Liver (tissue), 8 donors: ENCODE measurements at regions not wholly inside any gene's neighbourhood (a gene's known extent, or its start where the extent isn't known, plus 50 kb on each side); places are given as distances from the start of the nearest gene placed in this dataset.

ENCODE experiments used
- DNase-seq: peaks from one replicate; pipeline ENCODE4 v3.0.0-alpha.2; 2017; ENCODE audit warnings: low spot score
- H3K27ac ChIP-seq, 2 donors: one replicate each; pipeline ENCODE4 v1.7.0; 2013; ENCODE audit warnings: inconsistent platforms in 2 of 2, low read length in 2 of 2, control low read depth in 1 of 2, low read depth in 1 of 2, mild to moderate bottlenecking in 1 of 2
- H3K27me3 ChIP-seq, 4 donors: one replicate each; pipeline versions ENCODE4 v1.6.1 to v1.7.0; 2013; ENCODE audit warnings: low read length in 3 of 4, inconsistent platforms in 1 of 4, mild to moderate bottlenecking in 1 of 4, moderate library complexity in 1 of 4; ENCODE audit not compliant: control insufficient read depth in 4 of 4, insufficient read depth in 4 of 4
- H3K36me3 ChIP-seq, 4 donors: one replicate each; pipeline versions ENCODE4 v1.6.1 to v1.7.0; 2013; ENCODE audit warnings: low read length in 3 of 4, mild to moderate bottlenecking in 3 of 4, low read depth in 1 of 4, moderate library complexity in 1 of 4; ENCODE audit not compliant: control insufficient read depth in 4 of 4, insufficient read depth in 3 of 4
- H3K4me1 ChIP-seq, 4 donors: one replicate each; pipeline versions ENCODE4 v1.6.1 to v1.7.0; 2013; ENCODE audit warnings: low read length in 3 of 4, mild to moderate bottlenecking in 3 of 4, moderate library complexity in 1 of 4; ENCODE audit not compliant: control insufficient read depth in 4 of 4, insufficient read depth in 4 of 4
- H3K4me3 ChIP-seq, 3 donors: one replicate each; pipeline versions ENCODE4 v1.6.1 to v1.7.0; 2013; ENCODE audit warnings: low read length in 3 of 3, control low read depth in 1 of 3, low read depth in 1 of 3, mild to moderate bottlenecking in 1 of 3
- H3K9ac ChIP-seq, 2 donors: one replicate each; pipeline ENCODE4 v1.7.0; 2013; ENCODE audit warnings: low read length in 2 of 2, mild to moderate bottlenecking in 2 of 2, moderate library complexity in 2 of 2, control low read depth in 1 of 2, low read depth in 1 of 2
- H3K9me3 ChIP-seq, 4 donors: one replicate each; pipeline versions ENCODE4 v1.6.1 to v1.7.0; 2013; ENCODE audit warnings: low read length in 3 of 4; ENCODE audit not compliant: control insufficient read depth in 4 of 4
- ATF3 ChIP-seq: IDR thresholded peaks from 2 replicates; pipeline ENCODE4 v1.6.1; 2016; ENCODE audit warnings: antibody characterized with exemption
- CTCF ChIP-seq: fragments of 150-350 bp; IDR thresholded peaks from 2 replicates; pipeline ENCODE4 v1.5.1; 2017; ENCODE audit warnings: improper control_type of control experiment, low read depth, low read length; ENCODE audit not compliant: missing input control
- EGR1 ChIP-seq, 2 donors: IDR thresholded peaks; 2 replicates each; pipeline ENCODE4 v1.6.1; 2016 to 2018; ENCODE audit warnings: antibody characterized with exemption in 2 of 2, low read depth in 2 of 2
- FOXA1 ChIP-seq: IDR thresholded peaks from 2 replicates; pipeline ENCODE4 v1.6.1; 2016; ENCODE audit warnings: antibody characterized with exemption
- FOXA2 ChIP-seq: IDR thresholded peaks from 2 replicates; pipeline ENCODE4 v1.6.1; 2016; ENCODE audit warnings: antibody characterized with exemption
- GABPA ChIP-seq, 2 donors: IDR thresholded peaks in 1 of 2; conservative IDR thresholded peaks in 1 of 2; 2 replicates each; pipeline ENCODE4 v1.6.1; 2016; ENCODE audit warnings: antibody characterized with exemption in 2 of 2, mild to moderate bottlenecking in 1 of 2, moderate library complexity in 1 of 2
- HNF4A ChIP-seq, 2 donors: conservative IDR thresholded peaks; 2 replicates each; pipeline ENCODE4 v1.6.1; 2016; ENCODE audit warnings: antibody characterized with exemption in 2 of 2, mild to moderate bottlenecking in 2 of 2
- HNF4G ChIP-seq: IDR thresholded peaks from 2 replicates; pipeline ENCODE4 v1.6.1; 2016; ENCODE audit warnings: antibody characterized with exemption
- JUND ChIP-seq, 2 donors: IDR thresholded peaks; 2 replicates each; pipeline ENCODE4 v1.6.1; 2016; ENCODE audit warnings: antibody characterized with exemption in 2 of 2
- MAX ChIP-seq: IDR thresholded peaks from 2 replicates; pipeline ENCODE4 v1.6.1; 2016; ENCODE audit warnings: antibody characterized with exemption
- NR2F2 ChIP-seq: IDR thresholded peaks from 2 replicates; pipeline ENCODE4 v1.6.1; 2016; ENCODE audit warnings: antibody characterized with exemption
- RAD21 ChIP-seq, 2 donors: IDR thresholded peaks; 2 replicates each; pipeline ENCODE4 v1.6.1; 2016; ENCODE audit warnings: antibody characterized with exemption in 2 of 2, mild to moderate bottlenecking in 2 of 2
- REST ChIP-seq: IDR thresholded peaks from 2 replicates; pipeline ENCODE4 v1.6.1; 2016; ENCODE audit warnings: antibody characterized with exemption, mild to moderate bottlenecking
- RXRA ChIP-seq, 2 donors: IDR thresholded peaks; 2 replicates each; pipeline ENCODE4 v1.6.1; 2017 to 2018; ENCODE audit warnings: antibody characterized with exemption in 2 of 2, mild to moderate bottlenecking in 1 of 2
- SP1 ChIP-seq: IDR thresholded peaks from 2 replicates; pipeline ENCODE4 v1.6.1; 2018; ENCODE audit warnings: antibody characterized with exemption, mild to moderate bottlenecking
- TAF1 ChIP-seq: conservative IDR thresholded peaks from 2 replicates; pipeline ENCODE4 v1.6.1; 2016; ENCODE audit warnings: antibody characterized with exemption, mild to moderate bottlenecking
- YY1 ChIP-seq: IDR thresholded peaks from 2 replicates; pipeline ENCODE4 v1.6.1; 2016; ENCODE audit warnings: antibody characterized with exemption, mild to moderate bottlenecking
- WGBS: extraction: QIAGEN DNeasy Blood & Tissue Kit; methylation state at CpG from one replicate; pipeline ENCODE4 v1.1.7; 2013; 5-methylcytosine and 5-hydroxymethylcytosine counted together
- TF ChIP-seq, protein P1 (sequence below): IDR thresholded peaks from 2 replicates; pipeline ENCODE4 v1.6.1; 2016; ENCODE audit warnings: antibody characterized with exemption
- donor health status: healthy.
- donor health status: healthy.
- donor health status: healthy.
- donor health status: healthy.
- donor health status: healthy.

DNA sequence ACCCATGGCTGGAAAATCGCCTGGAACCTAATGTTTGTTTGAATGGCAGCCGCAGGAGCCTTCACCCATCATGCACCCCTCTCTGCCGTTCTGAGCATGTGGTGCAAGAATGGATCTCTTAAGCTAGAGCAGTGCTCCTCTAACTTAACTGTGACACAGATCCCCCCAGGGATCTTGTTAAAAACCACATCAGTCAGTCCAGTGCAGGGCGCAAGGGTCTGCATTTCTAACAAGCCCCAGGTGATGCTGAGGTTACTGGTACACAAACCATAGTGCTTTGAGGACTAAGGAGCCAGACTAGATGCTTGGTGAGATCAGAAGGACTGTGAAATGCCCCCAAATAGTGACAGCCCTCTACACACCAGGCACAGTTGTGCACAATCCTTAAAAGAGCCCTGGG lies 87.1 kb upstream of the KCTD1 start:
- H3K9me3 ChIP-seq = no peaks in the 10 kb centered on the region
- no peak overlapping the region for H3K9ac ChIP-seq
- H3K36me3 ChIP-seq = no peaks in the 10 kb centered on the region
- H3K27me3 ChIP-seq = no peaks in the 10 kb centered on the region
- WGBS = 87% methylated on average over 4 of the region's 4 CpGs
- peaks cover 0 to 3% (median 1%) of the 10 kb centered on the region in 4 donors for H3K4me1 ChIP-seq
- no peak overlapping the region for H3K27ac ChIP-seq
- TF ChIP-seq CTCF (no peak), HNF4A (conservative IDR thresholded peaks at IDR 0.05) (no peak), SP1 (no peak), NR2F2 (no peak), RAD21 (IDR thresholded peaks at IDR 0.05) (no peak), REST (no peak), ATF3 (no peak), HNF4G (no peak), FOXA1 (no peak), FOXA2 (no peak), RXRA (IDR thresholded peaks at IDR 0.05) (no peak), GABPA (IDR thresholded peaks at IDR 0.05 in 1 of 2, conservative IDR thresholded peaks at IDR 0.05 in 1 of 2) (no peak), YY1 (no peak), MAX (no peak), EGR1 (IDR thresholded peaks at IDR 0.05; ENCODE audit: low read depth in 2 of 2) (no peak)
- TF ChIP-seq, protein P1, sequence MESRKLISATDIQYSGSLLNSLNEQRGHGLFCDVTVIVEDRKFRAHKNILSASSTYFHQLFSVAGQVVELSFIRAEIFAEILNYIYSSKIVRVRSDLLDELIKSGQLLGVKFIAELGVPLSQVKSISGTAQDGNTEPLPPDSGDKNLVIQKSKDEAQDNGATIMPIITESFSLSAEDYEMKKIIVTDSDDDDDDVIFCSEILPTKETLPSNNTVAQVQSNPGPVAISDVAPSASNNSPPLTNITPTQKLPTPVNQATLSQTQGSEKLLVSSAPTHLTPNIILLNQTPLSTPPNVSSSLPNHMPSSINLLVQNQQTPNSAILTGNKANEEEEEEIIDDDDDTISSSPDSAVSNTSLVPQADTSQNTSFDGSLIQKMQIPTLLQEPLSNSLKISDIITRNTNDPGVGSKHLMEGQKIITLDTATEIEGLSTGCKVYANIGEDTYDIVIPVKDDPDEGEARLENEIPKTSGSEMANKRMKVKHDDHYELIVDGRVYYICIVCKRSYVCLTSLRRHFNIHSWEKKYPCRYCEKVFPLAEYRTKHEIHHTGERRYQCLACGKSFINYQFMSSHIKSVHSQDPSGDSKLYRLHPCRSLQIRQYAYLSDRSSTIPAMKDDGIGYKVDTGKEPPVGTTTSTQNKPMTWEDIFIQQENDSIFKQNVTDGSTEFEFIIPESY = no peak
- DNase-seq = no peak
- H3K4me3 ChIP-seq = no peak overlapping the region

GRCh38 chr18:26634631-26635030 lies 86.3 kb upstream of the KCTD1 start:
- no peak for TF ChIP-seq HNF4G
- TF ChIP-seq YY1 = no peak
- TF ChIP-seq, protein P1 = no peak
- TF ChIP-seq GABPA (IDR thresholded peaks at IDR 0.05 in 1 of 2, conservative IDR thresholded peaks at IDR 0.05 in 1 of 2) = no peak
- no peak for TF ChIP-seq FOXA1
- no peak for TF ChIP-seq TAF1
- no peak for TF ChIP-seq CTCF
- TF ChIP-seq ATF3 = no peak
- no peak for TF ChIP-seq EGR1 (IDR thresholded peaks at IDR 0.05; ENCODE audit: low read depth in 2 of 2)
- TF ChIP-seq RAD21 (IDR thresholded peaks at IDR 0.05) = no peak
- no peak for TF ChIP-seq NR2F2
- no peak for TF ChIP-seq JUND (IDR thresholded peaks at IDR 0.05)
- 78% methylated on average over 4 of the region's 4 CpGs for WGBS

More at GRCh38 chr18:26634631-26635030, 86.3 kb upstream of the KCTD1 start:
- H3K27ac ChIP-seq = no peak overlapping the region
- H3K4me1 ChIP-seq = peaks cover 0 to 3% (median 1%) of the 10 kb centered on the region in 4 donors
- DNase-seq = no peak
- H3K27me3 ChIP-seq = no peaks in the 10 kb centered on the region
- H3K9ac ChIP-seq = no peak overlapping the region
- H3K4me3 ChIP-seq = no peak overlapping the region
- H3K36me3 ChIP-seq = no peaks in the 10 kb centered on the region
- H3K9me3 ChIP-seq = no peaks in the 10 kb centered on the region
